ENCODE measurements at regions not wholly inside any gene's neighbourhood (a gene's known extent, or its start where the extent isn't known, plus 50 kb on each side); places are given as distances from the start of the nearest gene placed in this dataset.
"Not testable (repeated sequence)": the region's sequence is repeated elsewhere in the genome, so short reads cannot be mapped to it uniquely, and the experiment has no call there.

DNA sequence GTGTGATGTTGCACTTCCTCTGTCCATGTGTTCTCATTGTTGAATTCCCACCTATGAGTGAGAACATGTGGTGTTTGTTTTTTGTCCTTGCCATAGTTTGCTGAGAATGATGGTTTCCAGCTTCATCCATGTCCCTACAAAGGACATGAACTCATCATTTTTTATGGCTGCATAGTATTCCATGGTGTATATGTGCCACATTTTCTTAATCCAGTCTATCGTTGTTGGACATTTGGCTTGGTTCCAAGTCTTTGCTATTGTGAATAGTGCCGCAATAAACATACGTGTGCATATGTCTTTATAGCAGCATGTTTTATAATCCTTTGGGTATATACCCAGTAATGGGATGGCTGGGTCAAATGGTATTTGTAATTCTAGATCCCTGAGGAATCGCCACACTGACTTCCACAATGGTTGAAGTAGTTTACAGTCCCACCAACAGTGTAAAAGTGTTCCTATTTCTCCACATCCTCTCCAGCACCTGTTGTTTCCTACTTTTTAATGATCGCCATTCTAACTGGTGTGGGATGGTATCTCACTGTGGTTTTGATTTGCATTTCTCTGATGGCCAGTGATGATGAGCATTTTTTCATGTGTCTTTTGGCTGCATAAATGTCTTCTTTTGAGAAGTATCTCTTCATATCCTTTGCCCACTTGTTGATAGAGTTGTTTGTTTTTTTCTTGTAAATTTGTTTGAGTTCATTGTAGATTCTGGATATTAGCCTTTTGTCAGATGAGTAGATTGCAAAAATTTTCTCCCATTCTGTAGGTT is 463.6 kb downstream of the RPS6KC1 start:
- H3K9me3 Mint-ChIP-seq; DNase-seq; H3K4me3 Mint-ChIP-seq; ATAC-seq (replicated peaks in 1 of 2); H3K27ac Mint-ChIP-seq; H3K4me1 Mint-ChIP-seq (ENCODE audit: low read depth); H3K36me3 Mint-ChIP-seq (ENCODE audit: insufficient read depth in 2 of 2): not testable (repeated sequence)
- peaks cover 14% of the 10 kb centered on the region for H3K27me3 Mint-ChIP-seq (ENCODE audit: low read depth)

DNA sequence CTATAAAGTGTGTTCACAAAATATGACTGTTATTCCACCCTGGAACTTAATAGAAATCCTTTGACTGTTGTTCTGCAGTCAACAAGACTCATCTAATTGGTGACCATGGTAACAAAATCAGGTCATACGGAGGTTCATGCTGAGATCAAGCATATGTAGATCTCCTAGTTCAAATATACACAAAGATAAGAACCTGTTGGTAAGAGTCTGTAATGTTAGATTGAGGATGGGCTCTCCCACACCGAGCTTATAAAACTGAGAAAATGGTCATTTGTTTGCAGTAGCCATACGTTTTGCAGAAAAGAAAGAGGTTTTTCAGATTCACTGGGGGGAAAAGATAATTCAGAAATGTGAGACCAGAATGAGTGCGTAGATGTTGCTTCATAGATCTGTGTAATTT is 468.1 kb downstream of the RPS6KC1 start:
- H3K36me3 Mint-ChIP-seq (ENCODE audit: insufficient read depth in 2 of 2): peaks cover 0 to 2% of the 10 kb centered on the region in 2 donors
- DNase-seq: no peak
- H3K27me3 Mint-ChIP-seq (ENCODE audit: low read depth): peaks cover 29% of the 10 kb centered on the region
- no peak for ATAC-seq (replicated peaks in 1 of 2)
- no peak overlapping the region for H3K27ac Mint-ChIP-seq
- no peak overlapping the region for H3K4me3 Mint-ChIP-seq
- H3K4me1 Mint-ChIP-seq (ENCODE audit: low read depth): no peaks in the 10 kb centered on the region
- peaks cover 3 to 7% of the 10 kb centered on the region in 2 donors for H3K9me3 Mint-ChIP-seq

DNA sequence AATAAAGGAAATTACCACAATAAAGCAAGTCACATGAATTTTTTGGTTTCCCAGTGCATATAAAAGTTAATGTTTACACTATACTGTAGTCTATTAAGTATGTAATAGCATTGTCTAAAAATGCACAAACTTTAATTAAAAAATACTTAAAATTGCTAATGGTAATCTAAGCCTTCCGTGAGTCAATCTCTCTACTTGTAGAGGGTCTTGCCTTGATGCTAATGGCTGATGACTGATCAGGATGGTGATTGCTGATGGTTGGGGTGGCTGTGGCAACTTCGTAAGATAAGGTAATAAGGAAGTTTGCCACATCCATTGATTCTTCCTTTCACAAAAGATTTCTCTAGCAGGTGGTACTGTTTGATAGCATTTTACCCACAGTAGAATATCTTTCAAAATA is 466.6 kb upstream of the PROX1 start:
- H3K36me3 Mint-ChIP-seq (ENCODE audit: insufficient read depth in 2 of 2): peaks cover 0 to 2% of the 10 kb centered on the region in 2 donors
- DNase-seq (no peak), ATAC-seq (replicated peaks in 1 of 2) (no peak)
- peaks cover 29% of the 10 kb centered on the region for H3K27me3 Mint-ChIP-seq (ENCODE audit: low read depth)
- no peak overlapping the region for H3K4me3 Mint-ChIP-seq
- no peaks in the 10 kb centered on the region for H3K4me1 Mint-ChIP-seq (ENCODE audit: low read depth)
- H3K9me3 Mint-ChIP-seq: peaks cover 2 to 7% of the 10 kb centered on the region in 2 donors
- H3K27ac Mint-ChIP-seq: no peak overlapping the region

DNA sequence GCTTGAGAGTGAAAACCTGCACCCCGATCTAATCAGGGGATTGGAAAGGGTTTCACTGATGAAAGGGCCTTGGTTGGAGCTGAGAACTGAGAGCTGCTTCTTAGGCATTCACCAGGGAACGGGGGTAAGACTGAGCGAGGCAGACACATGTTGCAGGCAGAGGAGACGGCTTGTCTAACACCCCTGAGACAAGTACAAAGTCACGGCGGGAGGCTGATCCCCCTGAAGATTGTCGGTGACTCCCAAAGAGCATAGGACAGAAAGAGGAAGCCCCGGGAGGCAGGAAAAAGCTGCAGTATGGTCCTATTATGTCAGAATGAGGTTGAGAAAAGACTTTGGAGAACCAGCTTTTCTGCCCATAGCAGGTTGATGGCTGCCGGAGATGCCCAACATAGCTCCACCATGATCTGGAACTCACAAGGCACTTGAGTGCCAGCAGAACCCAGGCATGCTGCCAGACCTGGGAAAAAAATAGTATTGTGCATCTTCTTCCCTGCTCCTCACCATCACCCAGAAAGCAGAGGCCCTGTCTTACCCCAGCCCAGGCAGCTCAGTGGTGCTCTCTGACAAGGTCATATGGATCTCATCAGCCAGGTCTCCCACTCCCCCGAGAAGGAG is 463.9 kb upstream of the PROX1 start:
- H3K36me3 Mint-ChIP-seq (ENCODE audit: insufficient read depth in 2 of 2): peaks cover 0 to 2% of the 10 kb centered on the region in 2 donors
- H3K4me3 Mint-ChIP-seq: no peak overlapping the region
- no peaks in the 10 kb centered on the region for H3K4me1 Mint-ChIP-seq (ENCODE audit: low read depth)
- H3K27ac Mint-ChIP-seq: no peak overlapping the region
- H3K27me3 Mint-ChIP-seq (ENCODE audit: low read depth): peaks cover 27% of the 10 kb centered on the region
- no peak for DNase-seq
- peaks cover 2 to 8% of the 10 kb centered on the region in 2 donors for H3K9me3 Mint-ChIP-seq
- ATAC-seq (replicated peaks in 1 of 2): no peak

DNA sequence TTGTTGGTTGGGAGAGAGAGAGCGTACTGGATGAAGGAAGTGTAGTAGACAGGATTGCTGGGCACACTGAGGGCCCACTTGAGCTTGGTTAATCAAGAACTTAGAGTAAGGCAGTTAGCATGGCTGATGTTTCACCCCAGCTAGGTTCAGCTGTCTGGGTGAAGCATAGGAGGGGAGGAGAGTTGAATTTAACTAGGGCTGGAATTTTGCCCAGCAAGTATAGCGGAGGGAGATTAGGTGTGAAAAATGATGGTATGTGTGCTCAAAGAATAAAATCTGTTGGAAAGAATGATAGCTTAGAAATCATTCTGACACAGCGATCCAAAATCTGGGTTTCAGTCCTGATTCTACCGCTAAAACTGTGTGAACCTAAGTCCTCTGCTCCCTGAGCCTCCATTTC is 461.5 kb upstream of the PROX1 start:
- H3K4me1 Mint-ChIP-seq (ENCODE audit: low read depth): no peaks in the 10 kb centered on the region
- H3K4me3 Mint-ChIP-seq: no peak overlapping the region
- H3K27ac Mint-ChIP-seq: no peak overlapping the region
- DNase-seq (no peak), ATAC-seq (replicated peaks in 1 of 2) (no peak)
- H3K9me3 Mint-ChIP-seq: peaks cover 0 to 8% of the 10 kb centered on the region in 2 donors
- H3K27me3 Mint-ChIP-seq (ENCODE audit: low read depth): peaks cover 10% of the 10 kb centered on the region
- H3K36me3 Mint-ChIP-seq (ENCODE audit: insufficient read depth in 2 of 2): peaks cover 0 to 2% of the 10 kb centered on the region in 2 donors

DNA sequence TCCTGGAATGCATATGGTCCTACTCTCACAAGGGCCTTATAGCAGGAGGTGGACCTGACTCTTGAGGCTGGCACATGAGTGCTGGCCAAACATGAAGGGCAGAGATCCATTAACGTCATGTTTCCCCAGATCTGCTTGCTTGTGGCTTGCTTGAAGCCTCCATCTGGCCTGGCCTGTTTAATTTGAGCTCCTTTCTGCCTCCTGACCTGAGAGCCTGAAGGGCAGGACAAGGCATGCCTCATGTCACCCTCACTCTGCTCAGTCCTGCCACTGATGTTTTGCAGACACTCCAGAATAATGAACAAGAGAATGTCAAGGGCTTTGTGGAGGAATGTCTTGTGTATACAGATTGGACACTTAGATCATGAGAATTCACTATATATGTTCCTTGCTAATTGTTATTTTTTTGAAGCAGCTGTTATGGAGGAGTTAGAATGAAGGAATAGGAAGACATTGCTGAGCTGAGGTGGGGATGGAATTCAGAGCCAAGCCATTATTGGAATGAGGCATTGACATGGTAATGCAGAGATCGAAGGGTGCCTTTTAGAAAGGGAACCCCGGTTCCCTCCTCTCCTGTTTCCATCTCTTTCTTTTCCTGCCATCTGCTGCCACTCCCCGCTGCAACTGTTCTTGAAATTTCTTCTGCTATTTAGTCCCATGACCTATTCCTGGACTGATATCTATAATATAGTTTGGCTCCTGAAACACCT is 457.0 kb upstream of the PROX1 start:
- no peak overlapping the region for H3K27ac Mint-ChIP-seq
- H3K27me3 Mint-ChIP-seq (ENCODE audit: low read depth): peaks cover 4% of the 10 kb centered on the region
- ATAC-seq (replicated peaks in 1 of 2) (no peak), DNase-seq (no peak)
- no peak overlapping the region for H3K4me3 Mint-ChIP-seq
- H3K36me3 Mint-ChIP-seq (ENCODE audit: insufficient read depth in 2 of 2): no peaks in the 10 kb centered on the region
- peaks cover 0 to 4% of the 10 kb centered on the region in 2 donors for H3K9me3 Mint-ChIP-seq
- no peaks in the 10 kb centered on the region for H3K4me1 Mint-ChIP-seq (ENCODE audit: low read depth)

DNA sequence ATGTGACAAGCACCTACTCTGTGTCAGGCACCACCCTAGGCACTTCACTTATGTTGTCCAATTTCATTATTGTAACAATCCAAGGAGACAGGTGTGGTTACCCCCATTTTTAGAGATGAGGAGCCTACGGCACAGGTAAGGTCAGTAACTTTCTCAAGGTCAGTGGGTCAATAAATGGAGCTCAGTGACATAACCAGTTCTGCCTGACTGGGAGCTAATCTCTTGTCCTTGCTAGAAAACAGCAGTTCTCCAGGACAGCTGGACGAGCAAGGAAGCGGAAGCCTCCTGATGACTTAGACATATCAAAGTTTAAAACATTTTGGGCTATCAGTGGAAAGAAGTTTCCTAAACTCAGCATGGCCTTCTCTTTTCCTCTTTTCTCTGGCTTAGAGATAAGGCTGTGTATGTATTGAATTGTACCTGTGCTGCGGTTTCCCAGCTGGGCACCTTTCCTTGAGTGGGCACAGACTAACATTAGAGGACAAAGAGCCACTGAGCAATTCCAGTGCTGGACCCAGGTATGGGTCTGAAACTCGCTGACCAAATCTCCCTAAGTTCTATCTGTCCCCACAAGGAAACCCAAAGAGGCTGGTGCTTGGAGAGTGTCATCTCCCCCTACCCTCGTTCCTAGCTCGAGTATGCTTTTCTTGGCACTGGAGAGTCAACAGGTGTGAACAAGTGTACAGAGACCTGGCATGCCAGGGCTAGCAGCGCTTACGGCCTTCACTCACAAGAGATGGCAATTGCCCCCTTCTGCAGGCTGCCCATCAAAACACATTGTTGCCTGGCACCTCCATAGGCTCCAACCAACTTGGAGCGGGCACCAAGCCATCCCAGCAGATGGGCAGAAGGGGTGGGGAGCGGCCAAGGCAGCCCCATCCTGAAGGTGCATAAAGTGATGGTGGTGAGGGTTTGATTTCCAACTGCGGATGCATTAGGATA is 456.1 kb upstream of the PROX1 start:
- H3K4me1 Mint-ChIP-seq (ENCODE audit: low read depth): no peaks in the 10 kb centered on the region

DNA sequence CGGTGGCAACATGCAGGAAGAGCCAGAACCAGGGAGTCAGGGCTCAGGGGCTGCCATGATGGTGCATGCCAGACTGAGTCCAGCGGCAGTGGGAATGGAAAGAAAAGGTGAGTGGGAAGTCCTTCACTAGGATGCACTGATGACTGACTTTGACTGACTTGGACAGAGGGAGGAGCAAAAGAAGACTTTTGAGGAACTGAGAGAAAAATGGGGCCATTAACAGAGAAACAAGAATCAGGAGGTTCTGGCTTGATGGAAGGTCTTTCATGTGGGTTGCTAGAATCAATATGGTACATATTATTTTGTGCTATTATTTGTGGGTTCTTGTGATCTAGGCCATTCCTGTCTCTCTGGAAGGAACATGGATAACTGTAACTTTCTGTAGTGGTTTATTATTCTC is 454.6 kb upstream of the PROX1 start:
- H3K36me3 Mint-ChIP-seq (ENCODE audit: insufficient read depth in 2 of 2): no peaks in the 10 kb centered on the region
- H3K9me3 Mint-ChIP-seq: peaks cover 0 to 4% of the 10 kb centered on the region in 2 donors
- ATAC-seq (replicated peaks in 1 of 2): no peak
- H3K4me3 Mint-ChIP-seq: no peak overlapping the region
- H3K27ac Mint-ChIP-seq: no peak overlapping the region
- no peak for DNase-seq
- no peaks in the 10 kb centered on the region for H3K4me1 Mint-ChIP-seq (ENCODE audit: low read depth)
- H3K27me3 Mint-ChIP-seq (ENCODE audit: low read depth): peaks cover 4% of the 10 kb centered on the region

More for the DNA sequence above, 456.1 kb upstream of the PROX1 start:
- Mint-ChIP-seq H3K9me3 (peaks cover 0 to 4% of the 10 kb centered on the region in 2 donors), H3K27me3 (ENCODE audit: low read depth) (peaks cover 4% of the 10 kb centered on the region), H3K27ac (no peak overlapping the region), H3K4me3 (no peak overlapping the region), H3K36me3 (ENCODE audit: insufficient read depth in 2 of 2) (no peaks in the 10 kb centered on the region)
- no peak for ATAC-seq (replicated peaks in 1 of 2)
- no peak for DNase-seq

DNA sequence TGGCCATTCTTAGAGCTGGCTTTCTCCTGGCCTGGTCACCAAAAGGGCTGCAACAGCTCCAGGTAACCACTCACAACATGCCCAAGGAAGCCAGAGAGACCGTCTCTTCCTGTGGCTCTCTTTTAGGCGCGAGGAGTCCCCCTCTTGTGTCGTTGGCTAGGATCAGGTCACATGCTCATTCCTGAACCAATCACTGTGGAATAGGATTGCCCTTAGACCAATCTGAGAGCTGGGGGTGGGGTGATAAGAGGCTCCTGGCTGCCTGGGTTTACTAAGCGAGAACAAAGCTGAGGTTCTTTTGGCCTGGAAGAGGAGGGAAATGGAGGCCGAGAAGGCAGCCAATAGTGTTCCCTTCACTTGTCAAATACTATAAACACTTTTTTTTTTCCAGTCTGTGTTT is 452.1 kb upstream of the PROX1 start:
- H3K9me3 Mint-ChIP-seq: no peaks in the 10 kb centered on the region
- H3K27ac Mint-ChIP-seq: no peak overlapping the region
- no peak for ATAC-seq (replicated peaks in 1 of 2)
- no peak for DNase-seq
- H3K4me3 Mint-ChIP-seq: no peak overlapping the region
- H3K36me3 Mint-ChIP-seq (ENCODE audit: insufficient read depth in 2 of 2): no peaks in the 10 kb centered on the region
- H3K4me1 Mint-ChIP-seq (ENCODE audit: low read depth): no peaks in the 10 kb centered on the region
- H3K27me3 Mint-ChIP-seq (ENCODE audit: low read depth): no peaks in the 10 kb centered on the region

DNA sequence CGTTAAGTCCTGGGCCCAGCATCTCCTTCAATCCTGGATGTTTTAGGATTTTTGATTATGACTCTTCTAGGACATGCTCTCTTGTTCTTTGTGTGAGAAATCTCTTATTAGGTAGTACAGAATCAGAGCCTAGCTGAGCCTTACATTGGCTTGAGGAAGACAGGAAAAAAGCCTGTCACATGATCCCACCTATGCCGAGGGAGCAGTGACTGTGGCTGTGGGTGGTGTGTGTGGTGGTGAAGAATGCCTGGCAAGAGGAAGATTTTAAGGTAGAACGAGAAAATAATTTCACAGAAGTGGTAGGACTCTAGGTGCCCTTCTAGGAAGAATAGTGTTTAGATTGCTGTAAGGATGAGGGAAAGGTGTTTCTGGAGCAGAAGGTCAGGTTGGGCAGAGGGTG is 449.5 kb upstream of the PROX1 start:
- H3K9me3 Mint-ChIP-seq: no peaks in the 10 kb centered on the region
- no peak for ATAC-seq (replicated peaks in 1 of 2)
- DNase-seq: no peak
- H3K4me3 Mint-ChIP-seq: no peak overlapping the region
- no peaks in the 10 kb centered on the region for H3K36me3 Mint-ChIP-seq (ENCODE audit: insufficient read depth in 2 of 2)
- H3K27me3 Mint-ChIP-seq (ENCODE audit: low read depth): peaks cover 5% of the 10 kb centered on the region
- no peak overlapping the region for H3K27ac Mint-ChIP-seq
- H3K4me1 Mint-ChIP-seq (ENCODE audit: low read depth): no peaks in the 10 kb centered on the region

DNA sequence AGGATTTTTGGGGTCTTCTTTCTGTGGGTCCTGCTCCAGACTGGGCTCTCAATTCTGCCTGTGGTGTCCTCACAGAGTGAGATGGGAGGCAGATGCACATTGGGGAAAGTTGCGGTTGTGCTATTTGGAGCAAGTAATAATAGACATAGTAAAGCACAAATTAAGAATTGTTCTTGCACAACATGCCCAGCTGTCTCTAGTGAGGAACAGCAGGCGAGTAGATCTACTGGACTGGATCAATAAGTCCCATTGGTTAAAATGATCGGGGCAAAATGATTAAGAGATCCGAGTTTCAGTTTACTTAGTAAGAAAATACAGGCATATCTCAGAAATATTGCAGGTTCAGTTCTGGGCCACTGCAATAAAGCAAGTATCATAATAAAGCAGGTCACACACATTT is 448.3 kb upstream of the PROX1 start:
- Mint-ChIP-seq H3K9me3 (no peaks in the 10 kb centered on the region), H3K27me3 (ENCODE audit: low read depth) (peaks cover 5% of the 10 kb centered on the region), H3K4me1 (ENCODE audit: low read depth) (no peaks in the 10 kb centered on the region), H3K36me3 (ENCODE audit: insufficient read depth in 2 of 2) (no peaks in the 10 kb centered on the region), H3K27ac (no peak overlapping the region), H3K4me3 (no peak overlapping the region)
- DNase-seq: no peak
- no peak for ATAC-seq (replicated peaks in 1 of 2)

DNA sequence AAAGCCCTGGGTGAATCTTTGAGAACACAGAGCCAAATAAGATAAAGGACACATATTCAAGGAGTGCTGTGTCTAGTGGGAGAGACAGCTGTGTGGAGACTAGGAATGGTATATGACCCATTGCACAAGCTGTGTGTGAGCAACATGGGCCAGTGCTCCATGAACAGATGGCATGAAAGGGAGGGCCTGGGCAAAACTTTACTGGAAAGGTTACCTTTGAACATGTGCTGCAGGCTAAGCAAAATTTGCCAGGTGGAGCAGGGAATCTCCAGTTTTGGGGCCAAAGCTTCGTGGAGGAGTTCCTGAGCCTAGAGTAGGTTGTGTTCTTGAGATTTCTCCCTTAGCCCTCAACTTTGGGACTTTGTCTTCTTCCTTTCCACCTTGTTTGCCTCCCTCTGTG is 446.1 kb upstream of the PROX1 start:
- Mint-ChIP-seq H3K27me3 (ENCODE audit: low read depth) (peaks cover 5% of the 10 kb centered on the region), H3K27ac (no peak overlapping the region), H3K36me3 (ENCODE audit: insufficient read depth in 2 of 2) (no peaks in the 10 kb centered on the region), H3K4me3 (no peak overlapping the region), H3K4me1 (ENCODE audit: low read depth) (no peaks in the 10 kb centered on the region), H3K9me3 (no peaks in the 10 kb centered on the region)
- no peak for ATAC-seq (replicated peaks in 1 of 2)
- no peak for DNase-seq

All from activated T-cell treated with anti-CD3 and anti-CD28 coated beads, Interleukin-2, amount 50 U/mL, for 72 hours (primary cell).